Esophagus squamous epithelium (tissue), 5 donors: ENCODE measurements at regions not wholly inside any gene's neighbourhood (a gene's known extent, or its start where the extent isn't known, plus 50 kb on each side); places are given as distances from the start of the nearest gene placed in this dataset.

Source experiments
- DNase-seq: peaks from one replicate; lab custom pipeline; 2025; lab: John Stamatoyannopoulos, UW
- H3K27ac ChIP-seq, 4 donors: fragments of 200-600 bp; sonication (generic); one replicate each; pipeline ENCODE4 v1.5.1; 2016 to 2019; ENCODE audit warnings: mild to moderate bottlenecking in 1 of 4
- H3K27me3 ChIP-seq, 4 donors: fragments of 200-600 bp; sonication (generic); 1 replicate in 3 of 4; 2 replicates in 1 of 4; pipeline versions ENCODE4 v1.5.1 to v1.6.0; 2017 to 2021; ENCODE audit warnings: antibody characterized with exemption in 1 of 4
- H3K36me3 ChIP-seq, 3 donors: fragments of 200-600 bp; sonication (generic); one replicate each; pipeline ENCODE4 v1.5.1; 2016 to 2019
- H3K4me1 ChIP-seq, 3 donors: fragments of 200-600 bp; sonication (generic); one replicate each; pipeline ENCODE4 v1.5.1; 2017 to 2019
- H3K4me3 ChIP-seq, 4 donors: fragments of 200-600 bp; sonication (generic); 1 replicate in 3 of 4; 2 replicates in 1 of 4; pipeline ENCODE4 v1.5.1; 2016 to 2019; ENCODE audit warnings: mild to moderate bottlenecking in 2 of 4, moderate library complexity in 1 of 4
- H3K9me3 ChIP-seq, 3 donors: fragments of 200-600 bp; sonication (generic); one replicate each; pipeline ENCODE4 v1.5.1; 2016 to 2019
- CTCF ChIP-seq, 6 experiments: fragments of 450-650 bp in 4 of 6; fragments of 200-600 bp in 2 of 6; sonication (generic) in 2 of 6; IDR thresholded peaks; one replicate each; pipeline ENCODE4 v1.5.1; 2016 to 2019; ENCODE audit warnings: antibody characterized with exemption in 6 of 6, mild to moderate bottlenecking in 4 of 6, moderate library complexity in 4 of 6
- POLR2A ChIP-seq, 4 donors: fragments of 450-650 bp; IDR thresholded peaks; one replicate each; pipeline ENCODE4 v1.6.1; 2017; ENCODE audit warnings: antibody characterized with exemption in 4 of 4, mild to moderate bottlenecking in 4 of 4, moderate library complexity in 3 of 4
- WGBS, 2 donors: methylation state at CpG; one replicate each; pipeline ENCODE4 v1.1.5; 2018; 5-methylcytosine and 5-hydroxymethylcytosine counted together
- intact Hi-C: fragments of 100-400 bp; cut with DNase I; formaldehyde crosslinking; loops from one replicate; pipeline ENCODE4 v1.15.0; 2022
- donor health status: DM: yes; HTN: yes; CAD: no.

DNA sequence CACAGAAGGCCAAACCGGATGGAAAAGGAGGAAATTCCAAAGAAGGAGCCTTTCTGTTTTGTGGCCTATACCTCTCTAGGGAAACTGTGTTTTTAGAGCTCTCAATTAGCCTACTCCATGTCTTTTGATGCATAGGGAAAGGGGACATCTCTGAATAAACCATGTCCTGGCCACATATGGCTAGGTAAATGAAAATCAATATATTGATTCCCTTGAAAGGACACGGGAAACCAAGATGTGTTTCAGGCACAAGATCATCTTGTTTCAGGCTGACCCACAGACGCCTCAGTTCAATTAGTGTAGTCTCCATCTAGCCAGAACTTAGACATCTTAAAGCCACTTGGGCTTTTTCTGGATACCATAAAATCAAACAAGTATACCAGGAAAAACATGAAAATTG lies 363.1 kb downstream of the ENC1 start:
- DNase-seq = no peak
- H3K9me3 ChIP-seq = no peaks in the 10 kb centered on the region
- H3K4me3 ChIP-seq = no peak overlapping the region
- TF ChIP-seq POLR2A (IDR thresholded peaks at IDR 0.05) (no peak), CTCF (IDR thresholded peaks at IDR 0.05) (no peak)
- intact Hi-C loops = no loop called here
- no peaks in the 10 kb centered on the region for H3K27me3 ChIP-seq
- no peaks in the 10 kb centered on the region for H3K4me1 ChIP-seq
- H3K36me3 ChIP-seq = no peaks in the 10 kb centered on the region
- WGBS, 2 donors = 89 to 93% methylated on average over 3 of the region's 3 CpGs
- no peak overlapping the region for H3K27ac ChIP-seq

DNA sequence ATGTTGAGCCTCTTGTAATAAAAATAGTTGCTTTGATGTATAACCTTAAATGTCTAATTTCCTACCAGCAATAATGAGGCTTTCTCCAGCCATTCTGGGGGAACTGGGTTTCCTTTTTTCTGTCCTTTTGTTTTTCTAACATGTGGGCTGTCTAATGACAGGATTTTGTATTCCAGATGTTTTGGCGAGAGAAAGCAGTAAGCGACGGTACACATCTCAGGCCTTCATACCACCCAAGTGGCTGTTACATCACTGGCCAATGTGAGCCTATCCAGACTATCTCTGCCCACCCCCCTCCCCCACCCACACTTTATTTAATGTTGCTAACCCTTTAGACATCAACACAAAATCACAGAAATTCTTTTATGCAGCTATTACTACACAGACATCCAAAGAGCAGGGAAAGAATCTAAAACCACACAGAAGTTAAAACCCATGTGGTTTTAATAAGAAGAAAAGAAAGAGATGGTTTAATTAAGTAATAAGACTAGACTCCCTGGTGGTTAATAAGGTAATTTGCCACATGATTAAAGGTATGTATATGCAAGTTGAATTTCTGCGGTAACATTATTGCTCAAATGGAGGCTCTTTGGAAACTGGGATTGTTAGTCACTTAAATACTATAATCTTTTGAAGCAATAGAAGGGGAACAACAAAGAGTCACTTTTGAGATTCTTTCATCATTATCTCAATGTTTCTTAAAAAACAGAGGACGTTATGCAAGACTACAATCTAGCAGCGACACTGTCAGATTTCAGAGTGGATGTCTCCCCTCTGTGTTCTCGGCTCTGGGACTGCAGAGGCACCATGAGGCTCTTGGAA lies 365.1 kb downstream of the ENC1 start:
- Histone ChIP-seq H3K4me1 (no peaks in the 10 kb centered on the region), H3K9me3 (no peaks in the 10 kb centered on the region), H3K27ac (peak overlapping the region in 2 of 4 donors; percentile 29 to 58), H3K4me3 (no peak overlapping the region), H3K27me3 (no peaks in the 10 kb centered on the region), H3K36me3 (no peaks in the 10 kb centered on the region)
- intact Hi-C loops = no loop called here
- no peak for TF ChIP-seq CTCF (IDR thresholded peaks at IDR 0.05)
- no peak for TF ChIP-seq POLR2A (IDR thresholded peaks at IDR 0.05)
- DNase-seq = no peak
- WGBS, 2 donors = 77 to 81% methylated on average over 7 of the region's 7 CpGs

GRCh38 chr5:74274326-74274725 lies 366.2 kb downstream of the ENC1 start:
- Histone ChIP-seq H3K4me1 (no peaks in the 10 kb centered on the region), H3K27ac (peak overlapping the region in 2 of 4 donors; percentile 5 to 58), H3K4me3 (no peak overlapping the region), H3K27me3 (no peaks in the 10 kb centered on the region), H3K36me3 (no peaks in the 10 kb centered on the region), H3K9me3 (no peaks in the 10 kb centered on the region)
- TF ChIP-seq POLR2A (IDR thresholded peaks at IDR 0.05) (no peak), CTCF (IDR thresholded peaks at IDR 0.05) (no peak)
- intact Hi-C loops = no loop called here
- WGBS, 2 donors = 92 to 97% methylated on average over 3 of the region's 3 CpGs
- DNase-seq = no peak

DNA sequence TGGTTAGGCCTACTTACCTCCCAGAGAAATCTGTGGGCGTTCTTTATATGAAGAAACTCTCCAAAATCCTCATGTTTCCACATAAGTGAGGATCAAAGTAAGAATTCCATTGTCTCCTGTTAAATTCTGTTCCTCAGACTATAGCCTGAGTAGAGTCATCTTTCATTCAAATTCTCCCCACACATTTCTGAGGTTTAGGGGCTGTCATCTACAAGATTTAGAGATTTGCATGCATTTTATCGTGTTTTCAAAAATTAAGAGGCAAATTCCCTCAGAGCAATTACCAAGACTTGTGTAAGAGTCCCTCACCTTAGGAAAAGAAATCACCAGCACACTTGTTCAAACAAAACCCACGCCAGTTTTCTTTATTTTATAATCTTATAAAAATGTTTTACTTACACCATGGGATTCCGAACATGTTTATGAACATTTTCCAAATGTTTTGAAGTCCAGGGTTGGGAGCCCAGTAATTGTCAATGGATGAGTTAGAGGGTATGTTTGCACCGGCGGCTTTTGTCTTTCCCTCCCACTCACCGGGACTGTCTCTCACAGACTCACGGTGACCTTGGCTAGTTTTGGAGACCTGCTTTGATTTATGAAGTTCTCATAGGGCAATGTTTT lies 367.6 kb downstream of the ENC1 start:
- no peaks in the 10 kb centered on the region for H3K36me3 ChIP-seq
- intact Hi-C loops = no loop called here
- no peak for DNase-seq
- H3K27me3 ChIP-seq = no peaks in the 10 kb centered on the region
- H3K4me1 ChIP-seq = no peaks in the 10 kb centered on the region
- WGBS, 2 donors = 71 to 72% methylated on average over 8 of the region's 8 CpGs
- no peaks in the 10 kb centered on the region for H3K9me3 ChIP-seq
- no peak for TF ChIP-seq POLR2A (IDR thresholded peaks at IDR 0.05)
- no peak for TF ChIP-seq CTCF (IDR thresholded peaks at IDR 0.05)
- H3K27ac ChIP-seq = no peak overlapping the region
- no peak overlapping the region for H3K4me3 ChIP-seq

DNA sequence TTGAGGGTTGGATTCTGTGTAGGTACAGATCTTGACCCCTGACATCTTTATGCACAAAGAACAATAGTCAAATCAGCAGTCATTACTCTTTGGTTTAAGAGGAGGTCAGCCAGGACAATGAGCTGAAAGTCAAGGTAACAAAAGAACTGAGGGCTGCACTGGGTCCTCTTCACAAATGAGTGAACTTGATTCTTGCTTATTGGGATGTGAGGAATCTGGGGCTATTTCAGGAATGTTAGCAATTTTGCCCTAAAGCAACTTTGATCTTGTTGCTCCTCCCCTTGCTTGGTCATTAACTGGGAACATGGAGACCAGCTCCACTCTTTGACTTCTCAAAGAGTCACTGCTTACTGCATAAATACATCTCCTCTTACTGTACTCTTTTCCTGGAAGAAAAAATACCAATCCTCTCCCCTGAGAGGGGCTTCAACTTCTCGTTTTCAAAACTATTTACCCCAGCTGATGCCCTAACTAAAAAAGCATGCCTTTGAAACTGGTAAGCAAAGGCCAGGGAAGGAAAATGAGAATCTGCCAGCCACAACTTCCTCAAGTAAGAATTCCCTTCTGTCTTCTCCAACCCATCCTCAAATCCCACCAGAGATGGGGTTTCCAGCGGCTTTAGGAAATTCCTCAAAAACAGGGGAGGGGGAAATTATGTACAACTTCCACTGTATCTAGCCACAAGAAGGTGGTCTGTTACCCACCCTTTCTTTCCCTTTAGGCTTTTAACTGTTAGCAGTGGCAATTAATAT lies 368.3 kb downstream of the ENC1 start:
- intact Hi-C loops = no loop called here
- Histone ChIP-seq H3K27ac (no peak overlapping the region), H3K27me3 (no peaks in the 10 kb centered on the region), H3K36me3 (no peaks in the 10 kb centered on the region), H3K4me1 (no peaks in the 10 kb centered on the region), H3K4me3 (no peak overlapping the region), H3K9me3 (no peaks in the 10 kb centered on the region)
- WGBS, 2 donors = 76 to 79% methylated on average over 2 of the region's 2 CpGs
- DNase-seq = no peak
- no peak for TF ChIP-seq CTCF (IDR thresholded peaks at IDR 0.05)
- no peak for TF ChIP-seq POLR2A (IDR thresholded peaks at IDR 0.05)
